Activated naive CD8-positive, alpha-beta T cell treated with anti-CD3 and anti-CD28 coated beads, Interleukin-2, amount 10 ng/mL, durations not matched to agents 7 days and 5 days (primary cell): ENCODE measurements at regions not wholly inside any gene's neighbourhood (a gene's known extent, or its start where the extent isn't known, plus 50 kb on each side); places are given as distances from the start of the nearest gene placed in this dataset.
A peak's percentile ranks its signal among the peaks of the same experiment; 100 is the strongest.

Source experiments
- ATAC-seq: fragments of 150-1000 bp; cut with Tn5 transposase; one replicate; pipeline ENCODE4 v1.10.0; 2021; ENCODE audit warnings: low read depth, moderate library complexity
- POLR2A ChIA-PET: fragments of 350-600 bp; sonication (Branson Sonifier 250); formaldehyde crosslinking; loops from one replicate; lab custom pipeline; 2021; ENCODE audit warnings: antibody characterized with exemption; lab: Charles Lee
- DNase-seq: peaks from one replicate; pipeline ENCODE4 v3.0.0; 2021
- H3K27ac Mint-ChIP-seq: one replicate; pipeline ENCODE4 v1.8.0; 2022; ENCODE audit warnings: mild to moderate bottlenecking, mixed read lengths
- H3K27me3 Mint-ChIP-seq: one replicate; pipeline ENCODE4 v1.8.0; 2022; ENCODE audit warnings: mild to moderate bottlenecking, moderate library complexity, mixed read lengths
- H3K36me3 Mint-ChIP-seq: one replicate; pipeline ENCODE4 v1.8.0; 2021; ENCODE audit warnings: mild to moderate bottlenecking, mixed read lengths
- H3K4me1 Mint-ChIP-seq: one replicate; pipeline ENCODE4 v1.8.0; 2021; ENCODE audit warnings: mixed read lengths
- H3K4me3 Mint-ChIP-seq: one replicate; pipeline ENCODE4 v1.8.0; 2022; ENCODE audit warnings: mild to moderate bottlenecking, moderate library complexity, mixed read lengths
- H3K9me3 Mint-ChIP-seq: one replicate; pipeline ENCODE4 v1.8.0; 2021; ENCODE audit warnings: mixed read lengths

DNA sequence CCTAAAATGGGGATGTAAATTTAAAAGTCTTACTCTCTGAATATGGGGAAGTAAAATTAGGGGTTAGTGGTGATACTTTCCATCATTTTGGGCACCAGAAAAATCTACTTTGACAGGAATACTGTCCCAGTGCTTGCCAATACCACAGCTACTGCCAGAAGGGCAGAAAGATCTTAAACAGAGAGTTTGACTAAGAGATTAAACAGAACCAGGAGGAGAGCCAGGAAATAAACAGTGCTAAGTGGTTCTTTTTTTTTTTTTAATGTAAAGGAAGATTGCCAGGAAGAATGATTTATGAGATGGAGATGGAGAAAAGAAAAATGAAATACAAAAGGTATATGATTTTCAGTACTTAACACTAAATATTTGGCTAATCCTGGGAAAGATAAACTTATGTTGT is 126.8 kb downstream of the RTL3 start:
- H3K27me3 Mint-ChIP-seq, result no peaks in the 10 kb centered on the region
- H3K27ac Mint-ChIP-seq, result no peak overlapping the region
- POLR2A ChIA-PET, result no interaction called here
- H3K36me3 Mint-ChIP-seq, result no peaks in the 10 kb centered on the region
- H3K4me1 Mint-ChIP-seq, result no peaks in the 10 kb centered on the region
- no peak overlapping the region for H3K4me3 Mint-ChIP-seq
- peaks cover 2% of the 10 kb centered on the region for H3K9me3 Mint-ChIP-seq
- ATAC-seq, result no peak
- no peak for DNase-seq

GRCh38 chrX:78527818-78528217 is 131.3 kb downstream of the RTL3 start:
- Mint-ChIP-seq H3K9me3 (no peaks in the 10 kb centered on the region), H3K27me3 (no peaks in the 10 kb centered on the region), H3K27ac (no peak overlapping the region), H3K4me3 (no peak overlapping the region), H3K36me3 (peaks cover 4% of the 10 kb centered on the region), H3K4me1 (peaks cover 2% of the 10 kb centered on the region)
- no peak for ATAC-seq
- POLR2A ChIA-PET, result interaction anchor here (0.6 kb wide), 1 partner anchor 865 kb away, joined by 5 read pairs; no protein-coding TSS in a partner anchor
- no peak for DNase-seq

DNA sequence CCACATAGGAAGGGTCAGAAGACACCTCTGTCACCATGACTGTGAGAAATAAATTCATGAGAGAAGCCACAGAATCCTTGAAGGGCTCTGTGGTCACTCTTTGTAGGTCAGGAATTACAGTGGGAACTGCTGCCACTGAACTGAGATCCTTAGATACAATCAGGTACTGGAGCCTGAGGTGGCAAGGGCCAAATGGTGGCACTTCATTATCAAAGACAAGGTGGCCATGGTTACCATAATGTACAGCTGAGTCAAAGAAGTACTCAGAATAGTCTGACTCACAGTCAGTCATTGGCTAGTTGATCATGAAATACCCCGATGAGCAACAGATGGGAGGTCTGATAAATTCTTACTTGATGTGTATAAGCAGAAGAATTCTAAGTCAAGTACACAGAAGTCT is 131.9 kb downstream of the RTL3 start:
- ATAC-seq, result no peak
- Mint-ChIP-seq H3K27ac (no peak overlapping the region), H3K27me3 (no peaks in the 10 kb centered on the region), H3K36me3 (peaks cover 4% of the 10 kb centered on the region), H3K4me1 (peaks cover 2% of the 10 kb centered on the region), H3K4me3 (no peak overlapping the region), H3K9me3 (no peaks in the 10 kb centered on the region)
- DNase-seq, result no peak
- POLR2A ChIA-PET, result no interaction called here

GRCh38 chrX:78522601-78523000 is 136.5 kb downstream of the RTL3 start:
- ATAC-seq (no peak), DNase-seq (no peak)
- no peak overlapping the region for H3K27ac Mint-ChIP-seq
- H3K36me3 Mint-ChIP-seq, result peaks cover 10% of the 10 kb centered on the region
- POLR2A ChIA-PET, result no interaction called here
- no peak overlapping the region for H3K4me3 Mint-ChIP-seq
- no peaks in the 10 kb centered on the region for H3K9me3 Mint-ChIP-seq
- H3K4me1 Mint-ChIP-seq, result peaks cover 4% of the 10 kb centered on the region
- H3K27me3 Mint-ChIP-seq, result no peaks in the 10 kb centered on the region

- Mint-ChIP-seq H3K9me3 (no peaks in the 10 kb centered on the region), H3K4me1 (peaks cover 19% of the 10 kb centered on the region)
- POLR2A ChIA-PET, result no interaction called here
Measured at GRCh38 chrX:78517124-78517523, 142.0 kb downstream of the RTL3 start.

DNA sequence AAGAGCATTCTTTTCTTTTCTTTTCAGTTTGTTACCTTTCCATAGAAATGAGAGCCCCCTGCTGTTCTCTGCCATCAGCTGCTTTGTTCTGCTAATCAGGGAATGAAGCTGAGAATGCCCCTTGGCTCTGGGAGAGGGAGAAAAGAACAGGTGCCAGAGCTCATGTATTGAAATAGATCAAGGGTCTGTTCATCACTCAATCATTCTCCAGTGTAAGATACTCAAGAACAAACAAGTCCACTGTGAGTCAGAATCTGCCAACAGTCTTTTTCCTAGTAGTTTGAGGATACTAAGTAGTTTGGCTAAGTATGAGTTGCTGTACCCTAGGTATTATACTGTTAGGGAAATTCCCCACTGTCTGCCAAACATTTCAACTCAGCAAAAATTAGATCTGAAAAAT is 144.3 kb downstream of the RTL3 start:
- H3K4me3 Mint-ChIP-seq, result no peak overlapping the region
- POLR2A ChIA-PET, result no interaction called here
- peaks cover 19% of the 10 kb centered on the region for H3K4me1 Mint-ChIP-seq
- peak overlapping the region; percentile 34 for H3K27ac Mint-ChIP-seq
- peaks cover under 1% of the 10 kb centered on the region for H3K9me3 Mint-ChIP-seq
- H3K36me3 Mint-ChIP-seq, result peaks cover 14% of the 10 kb centered on the region
- DNase-seq (no peak), ATAC-seq (no peak)
- H3K27me3 Mint-ChIP-seq, result no peaks in the 10 kb centered on the region

More at GRCh38 chrX:78517124-78517523, 142.0 kb downstream of the RTL3 start:
- Mint-ChIP-seq H3K36me3 (peaks cover 14% of the 10 kb centered on the region), H3K27me3 (no peaks in the 10 kb centered on the region), H3K27ac (peak overlapping the region; percentile 77), H3K4me3 (peak overlapping the region; percentile 66)
- DNase-seq (peak; percentile 31), ATAC-seq (peak; percentile 94)

GRCh38 chrX:78513971-78514738 is 145.0 kb downstream of the RTL3 start:
- Mint-ChIP-seq H3K27me3 (no peaks in the 10 kb centered on the region), H3K4me3 (no peak overlapping the region), H3K36me3 (peaks cover 12% of the 10 kb centered on the region), H3K9me3 (peaks cover 2% of the 10 kb centered on the region), H3K4me1 (peaks cover 19% of the 10 kb centered on the region), H3K27ac (no peak overlapping the region)
- ATAC-seq, result no peak
- POLR2A ChIA-PET, result no interaction called here
- DNase-seq, result no peak

DNA sequence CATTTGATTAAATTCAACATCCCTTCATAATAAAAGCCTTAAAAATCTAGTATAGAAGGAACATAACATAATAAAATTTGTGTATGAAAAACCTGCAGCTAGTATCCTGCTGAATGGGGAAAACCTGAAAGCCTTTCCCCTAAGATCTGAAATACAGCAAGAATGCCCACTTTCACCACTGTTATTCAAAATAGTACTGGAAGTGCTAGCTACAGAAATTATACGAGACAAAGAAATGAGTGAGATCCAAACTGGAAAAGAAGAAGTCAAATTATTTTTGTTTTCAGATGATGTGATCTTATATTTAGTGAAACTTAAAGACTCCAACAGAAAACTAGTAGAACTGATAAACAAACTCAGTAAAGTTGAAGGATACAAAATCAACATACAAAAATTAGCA is 152.9 kb downstream of the RTL3 start:
- H3K27me3 Mint-ChIP-seq, result no peaks in the 10 kb centered on the region
- H3K36me3 Mint-ChIP-seq, result peaks cover 7% of the 10 kb centered on the region
- H3K4me3 Mint-ChIP-seq, result no peak overlapping the region
- POLR2A ChIA-PET, result no interaction called here
- peaks cover 9% of the 10 kb centered on the region for H3K9me3 Mint-ChIP-seq
- no peaks in the 10 kb centered on the region for H3K4me1 Mint-ChIP-seq
- ATAC-seq (no peak), DNase-seq (no peak)
- H3K27ac Mint-ChIP-seq, result no peak overlapping the region

DNA sequence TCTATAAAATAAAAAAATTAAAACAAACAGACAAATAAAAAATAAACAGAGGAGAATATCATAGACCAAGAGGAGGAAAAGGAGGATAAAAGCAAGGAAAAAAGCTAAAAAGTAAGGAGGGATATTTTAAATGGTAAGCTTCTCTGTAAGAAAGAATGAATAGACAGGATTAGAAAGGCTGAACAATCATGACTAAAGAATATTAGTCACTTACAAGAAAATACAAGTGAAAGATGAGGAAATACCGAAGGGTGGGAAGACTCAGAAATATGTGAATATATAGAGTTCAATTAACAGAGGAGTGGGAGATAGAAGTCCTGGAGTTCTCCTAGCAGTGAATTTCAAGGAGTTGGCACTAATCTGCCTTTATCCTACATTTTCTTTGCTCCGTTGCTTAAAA is 162.6 kb downstream of the RTL3 start:
- H3K4me3 Mint-ChIP-seq, result no peak overlapping the region
- no peak for ATAC-seq
- H3K4me1 Mint-ChIP-seq, result no peaks in the 10 kb centered on the region
- no peaks in the 10 kb centered on the region for H3K27me3 Mint-ChIP-seq
- POLR2A ChIA-PET, result no interaction called here
- H3K36me3 Mint-ChIP-seq, result no peaks in the 10 kb centered on the region
- no peak overlapping the region for H3K27ac Mint-ChIP-seq
- no peak for DNase-seq
- H3K9me3 Mint-ChIP-seq, result peaks cover 2% of the 10 kb centered on the region

- Mint-ChIP-seq H3K36me3 (peaks cover 1% of the 10 kb centered on the region), H3K9me3 (peaks cover 2% of the 10 kb centered on the region), H3K4me3 (no peak overlapping the region), H3K4me1 (no peaks in the 10 kb centered on the region), H3K27ac (no peak overlapping the region), H3K27me3 (no peaks in the 10 kb centered on the region)
- POLR2A ChIA-PET, result no interaction called here
- ATAC-seq, result no peak
- DNase-seq, result no peak
Measured at GRCh38 chrX:78493180-78493579, 165.8 kb upstream of the CYSLTR1 start.

DNA sequence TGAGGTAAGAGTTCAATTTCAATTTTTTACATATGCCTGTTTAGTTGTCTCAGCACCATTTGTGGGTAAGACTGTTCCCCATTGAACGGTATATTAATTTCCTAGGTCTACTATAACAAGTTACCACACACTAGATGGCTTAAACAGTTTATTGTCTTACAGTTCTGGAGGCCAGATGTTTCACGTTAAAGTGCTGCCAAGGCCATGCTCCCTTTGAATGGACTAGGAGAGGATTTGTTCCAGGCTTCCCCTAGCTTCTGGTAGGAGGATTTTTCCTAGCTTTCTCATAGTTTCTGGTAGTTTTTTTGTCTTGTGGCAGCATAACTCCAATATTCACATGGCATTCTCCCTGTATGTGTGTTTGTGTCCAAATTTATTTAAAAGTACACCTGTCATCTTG is 149.3 kb upstream of the CYSLTR1 start:
- H3K36me3 Mint-ChIP-seq, result no peaks in the 10 kb centered on the region
- DNase-seq (no peak), ATAC-seq (no peak)
- H3K4me3 Mint-ChIP-seq, result no peak overlapping the region
- POLR2A ChIA-PET, result no interaction called here
- no peak overlapping the region for H3K27ac Mint-ChIP-seq
- H3K27me3 Mint-ChIP-seq, result no peaks in the 10 kb centered on the region
- H3K9me3 Mint-ChIP-seq, result peaks cover 5% of the 10 kb centered on the region
- H3K4me1 Mint-ChIP-seq, result no peaks in the 10 kb centered on the region

DNA sequence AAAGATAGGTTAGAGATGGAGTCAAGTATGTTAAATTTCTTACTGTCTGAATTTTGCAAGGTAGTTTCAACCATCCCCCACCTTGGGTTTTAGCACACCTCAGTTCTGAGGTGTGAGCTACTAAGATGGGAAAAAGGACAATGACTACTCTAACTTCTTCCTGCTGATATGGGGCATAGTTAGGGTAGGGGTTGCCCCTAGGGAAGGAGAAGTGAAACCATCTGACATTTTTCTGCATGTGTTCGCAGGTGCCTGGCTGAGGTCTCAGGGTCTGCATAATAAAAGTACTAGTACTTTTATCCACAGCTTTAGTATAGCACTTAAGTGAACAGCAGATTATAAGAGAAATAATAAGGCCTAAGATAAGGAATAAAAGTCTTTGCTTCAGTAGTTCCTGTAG is 129.5 kb upstream of the CYSLTR1 start:
- no peak overlapping the region for H3K4me3 Mint-ChIP-seq
- H3K9me3 Mint-ChIP-seq, result peaks cover 3% of the 10 kb centered on the region
- H3K36me3 Mint-ChIP-seq, result no peaks in the 10 kb centered on the region
- H3K27me3 Mint-ChIP-seq, result no peaks in the 10 kb centered on the region
- ATAC-seq (no peak), DNase-seq (no peak)
- POLR2A ChIA-PET, result no interaction called here
- H3K4me1 Mint-ChIP-seq, result no peaks in the 10 kb centered on the region
- H3K27ac Mint-ChIP-seq, result no peak overlapping the region

DNA sequence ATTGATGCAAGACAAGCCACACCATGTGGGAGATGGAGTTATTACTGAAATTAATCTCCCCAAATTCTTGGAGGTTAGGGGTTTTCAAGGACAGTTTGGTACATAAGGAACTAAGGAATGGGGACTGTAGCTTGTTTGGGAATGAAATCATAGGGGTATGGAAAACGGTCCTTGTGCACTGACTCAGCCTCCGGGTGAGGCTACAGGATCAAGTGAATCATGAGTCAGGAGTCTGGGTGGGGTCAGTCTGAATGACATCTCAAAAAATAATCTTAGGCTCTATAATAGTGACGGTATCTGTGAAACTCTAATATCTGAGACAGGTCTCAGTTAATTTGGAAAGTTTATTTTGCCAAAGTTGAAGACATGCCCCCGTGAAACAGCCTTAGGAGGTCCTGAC is 128.5 kb upstream of the CYSLTR1 start:
- POLR2A ChIA-PET, result no interaction called here
- H3K4me3 Mint-ChIP-seq, result no peak overlapping the region
- H3K27ac Mint-ChIP-seq, result no peak overlapping the region
- no peak for ATAC-seq
- no peaks in the 10 kb centered on the region for H3K36me3 Mint-ChIP-seq
- DNase-seq, result no peak
- no peaks in the 10 kb centered on the region for H3K27me3 Mint-ChIP-seq
- no peaks in the 10 kb centered on the region for H3K4me1 Mint-ChIP-seq
- peaks cover 4% of the 10 kb centered on the region for H3K9me3 Mint-ChIP-seq

DNA sequence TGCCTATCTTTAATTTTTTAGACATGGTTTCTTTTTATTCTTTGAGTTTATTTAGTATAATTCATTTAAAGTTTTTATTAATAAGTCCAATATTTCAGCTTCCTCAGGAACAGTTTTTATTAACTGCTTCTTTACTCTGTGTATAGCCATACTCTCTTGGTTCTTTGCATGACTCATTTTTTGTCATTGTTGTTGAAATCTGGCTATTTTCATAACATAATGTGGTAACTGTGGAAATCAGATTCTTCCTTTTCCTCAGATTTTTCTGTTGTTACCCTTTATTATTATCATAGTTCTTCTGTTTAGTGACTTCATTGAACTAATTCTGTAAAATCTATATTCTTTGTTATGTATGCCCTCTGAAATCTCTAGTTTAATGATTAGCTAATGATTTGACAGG is 124.9 kb upstream of the CYSLTR1 start:
- no peak overlapping the region for H3K27ac Mint-ChIP-seq
- peaks cover 9% of the 10 kb centered on the region for H3K9me3 Mint-ChIP-seq
- ATAC-seq (no peak), DNase-seq (no peak)
- no peaks in the 10 kb centered on the region for H3K27me3 Mint-ChIP-seq
- POLR2A ChIA-PET, result no interaction called here
- H3K4me3 Mint-ChIP-seq, result no peak overlapping the region
- no peaks in the 10 kb centered on the region for H3K4me1 Mint-ChIP-seq
- H3K36me3 Mint-ChIP-seq, result peaks cover 5% of the 10 kb centered on the region
